GM06990 (cell line): ENCODE measurements at regions not wholly inside any gene's neighbourhood (a gene's known extent, or its start where the extent isn't known, plus 50 kb on each side); places are given as distances from the start of the nearest gene placed in this dataset.

Experiments
- DNase-seq: peaks from one replicate; pipeline ENCODE4 v3.0.0-alpha.2; 2011; ENCODE audit not compliant: insufficient read length; ENCODE audit errors: extremely low read depth
- H3K27me3 ChIP-seq: replicated peaks from 2 replicates; pipeline ENCODE4 v1.6.0; 2011; ENCODE audit warnings: low read length; ENCODE audit not compliant: control insufficient read depth, insufficient read depth
- H3K36me3 ChIP-seq: 2 replicates; pipeline ENCODE4 v1.5.1; 2011; ENCODE audit warnings: low read length; ENCODE audit not compliant: control insufficient read depth, insufficient read depth
- H3K4me3 ChIP-seq: replicated peaks from 2 replicates; pipeline ENCODE4 v1.5.1; 2011; ENCODE audit warnings: low read depth, mild to moderate bottlenecking, control low read depth, low read length
- TF ChIP-seq, protein P1 (sequence below): IDR thresholded peaks from 2 replicates; pipeline ENCODE4 v1.5.1; 2011; ENCODE audit warnings: low read length, control low read depth, mild to moderate bottlenecking, inconsistent platforms; ENCODE audit not compliant: insufficient read depth, poor library complexity, severe bottlenecking

GRCh38 chr13:81639984-81640582, 1299.2 kb upstream of the SPRY2 start:
- TF ChIP-seq, protein P1, sequence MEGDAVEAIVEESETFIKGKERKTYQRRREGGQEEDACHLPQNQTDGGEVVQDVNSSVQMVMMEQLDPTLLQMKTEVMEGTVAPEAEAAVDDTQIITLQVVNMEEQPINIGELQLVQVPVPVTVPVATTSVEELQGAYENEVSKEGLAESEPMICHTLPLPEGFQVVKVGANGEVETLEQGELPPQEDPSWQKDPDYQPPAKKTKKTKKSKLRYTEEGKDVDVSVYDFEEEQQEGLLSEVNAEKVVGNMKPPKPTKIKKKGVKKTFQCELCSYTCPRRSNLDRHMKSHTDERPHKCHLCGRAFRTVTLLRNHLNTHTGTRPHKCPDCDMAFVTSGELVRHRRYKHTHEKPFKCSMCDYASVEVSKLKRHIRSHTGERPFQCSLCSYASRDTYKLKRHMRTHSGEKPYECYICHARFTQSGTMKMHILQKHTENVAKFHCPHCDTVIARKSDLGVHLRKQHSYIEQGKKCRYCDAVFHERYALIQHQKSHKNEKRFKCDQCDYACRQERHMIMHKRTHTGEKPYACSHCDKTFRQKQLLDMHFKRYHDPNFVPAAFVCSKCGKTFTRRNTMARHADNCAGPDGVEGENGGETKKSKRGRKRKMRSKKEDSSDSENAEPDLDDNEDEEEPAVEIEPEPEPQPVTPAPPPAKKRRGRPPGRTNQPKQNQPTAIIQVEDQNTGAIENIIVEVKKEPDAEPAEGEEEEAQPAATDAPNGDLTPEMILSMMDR: no peak
- H3K36me3 ChIP-seq: no peaks in the 10 kb centered on the region
- H3K27me3 ChIP-seq: no peaks in the 10 kb centered on the region
- no peak for DNase-seq
- no peak overlapping the region for H3K4me3 ChIP-seq

GRCh38 chr13:81637457-81637856, 1296.5 kb upstream of the SPRY2 start:
- no peaks in the 10 kb centered on the region for H3K27me3 ChIP-seq
- no peak overlapping the region for H3K4me3 ChIP-seq
- no peak for DNase-seq
- no peaks in the 10 kb centered on the region for H3K36me3 ChIP-seq
- TF ChIP-seq, protein P1: no peak

DNA sequence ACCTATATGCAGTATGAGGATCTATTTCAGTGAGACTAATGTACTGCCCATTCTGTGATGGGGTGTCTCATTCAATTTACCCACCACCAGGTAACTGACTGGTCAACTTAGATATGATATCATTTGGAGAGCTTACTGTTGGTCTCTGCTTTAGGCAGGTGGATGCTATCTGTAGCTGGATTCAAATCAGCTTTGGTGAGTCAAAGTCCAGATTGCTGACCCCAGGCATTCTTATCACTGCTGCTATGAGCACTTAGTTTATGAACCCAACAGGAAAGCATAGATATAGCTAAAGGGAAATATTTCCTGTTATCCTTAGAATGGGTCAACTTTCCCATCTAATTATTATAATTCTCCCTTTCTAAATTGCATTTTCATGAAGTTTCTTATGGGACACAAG, 1295.2 kb upstream of the SPRY2 start:
- H3K36me3 ChIP-seq: no peaks in the 10 kb centered on the region
- no peak overlapping the region for H3K4me3 ChIP-seq
- no peaks in the 10 kb centered on the region for H3K27me3 ChIP-seq
- DNase-seq: no peak
- TF ChIP-seq, protein P1: no peak

GRCh38 chr13:81615031-81615430, 1274.1 kb upstream of the SPRY2 start:
- no peaks in the 10 kb centered on the region for H3K27me3 ChIP-seq
- no peak overlapping the region for H3K4me3 ChIP-seq
- DNase-seq: no peak
- TF ChIP-seq, protein P1: no peak
- H3K36me3 ChIP-seq: no peaks in the 10 kb centered on the region

GRCh38 chr13:81610644-81611043, 1269.7 kb upstream of the SPRY2 start:
- H3K4me3 ChIP-seq: no peak overlapping the region
- H3K36me3 ChIP-seq: no peaks in the 10 kb centered on the region
- DNase-seq: no peak
- no peaks in the 10 kb centered on the region for H3K27me3 ChIP-seq
- TF ChIP-seq, protein P1: no peak

DNA sequence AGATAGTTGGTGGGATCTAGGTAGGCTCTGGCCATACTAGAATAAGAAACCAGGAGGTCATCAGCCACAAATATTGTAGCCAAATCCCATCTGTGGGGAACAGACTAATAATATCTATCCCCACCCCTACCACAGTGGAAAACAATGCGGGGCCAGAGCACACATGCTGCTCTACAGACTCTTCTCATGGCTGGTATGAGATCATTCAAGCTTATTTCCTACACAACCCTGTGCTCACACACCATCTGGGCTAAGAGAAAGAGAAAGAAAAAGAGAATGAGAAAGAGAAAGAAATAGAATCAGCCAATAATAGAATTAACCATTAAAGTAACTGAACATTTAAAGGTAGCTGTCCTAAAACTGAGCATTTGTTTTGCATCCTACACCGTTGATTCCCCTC, 1268.4 kb upstream of the SPRY2 start:
- DNase-seq: no peak
- Histone ChIP-seq H3K27me3 (no peaks in the 10 kb centered on the region), H3K4me3 (no peak overlapping the region), H3K36me3 (no peaks in the 10 kb centered on the region)
- TF ChIP-seq, protein P1: no peak
